AG04449 (cell line): ENCODE measurements at regions not wholly inside any gene's neighbourhood (a gene's known extent, or its start where the extent isn't known, plus 50 kb on each side); places are given as distances from the start of the nearest gene placed in this dataset.

Experiments
- CTCF ChIA-PET: fragments of 350-600 bp; formaldehyde crosslinking; extraction: SDS; loops from one replicate; lab custom pipeline; 2021; ENCODE audit warnings: antibody characterized with exemption; lab: Yijun Ruan, JAX
- POLR2A ChIA-PET: fragments of 400-600, 350-600 bp; formaldehyde crosslinking; extraction: SDS; loops from one replicate; lab custom pipeline; 2020; ENCODE audit warnings: antibody characterized with exemption, inconsistent platforms; lab: Yijun Ruan, JAX
- DNase-seq: peaks from one replicate; pipeline ENCODE4 v3.0.0-alpha.2; 2010; ENCODE audit warnings: low read depth, low spot score
- H3K4me3 ChIP-seq: 2 replicates; pipeline ENCODE4 v1.5.1; 2011; ENCODE audit warnings: low read depth, mild to moderate bottlenecking, control low read depth, low read length
- CTCF ChIP-seq: IDR thresholded peaks from one replicate; pipeline ENCODE4 v1.5.1; 2011; ENCODE audit warnings: mild to moderate bottlenecking, moderate library complexity, low read length, control low read depth, inconsistent platforms; ENCODE audit not compliant: insufficient read depth; ENCODE audit errors: missing control alignments

- no peak overlapping the region for H3K4me3 ChIP-seq
- CTCF ChIA-PET = no interaction called here
- DNase-seq = no peak
- no peak for TF ChIP-seq CTCF
- POLR2A ChIA-PET = no interaction called here
These were observed 654.6 kb upstream of the SLITRK1 start for GRCh38 chr13:84536906-84537305.

DNA sequence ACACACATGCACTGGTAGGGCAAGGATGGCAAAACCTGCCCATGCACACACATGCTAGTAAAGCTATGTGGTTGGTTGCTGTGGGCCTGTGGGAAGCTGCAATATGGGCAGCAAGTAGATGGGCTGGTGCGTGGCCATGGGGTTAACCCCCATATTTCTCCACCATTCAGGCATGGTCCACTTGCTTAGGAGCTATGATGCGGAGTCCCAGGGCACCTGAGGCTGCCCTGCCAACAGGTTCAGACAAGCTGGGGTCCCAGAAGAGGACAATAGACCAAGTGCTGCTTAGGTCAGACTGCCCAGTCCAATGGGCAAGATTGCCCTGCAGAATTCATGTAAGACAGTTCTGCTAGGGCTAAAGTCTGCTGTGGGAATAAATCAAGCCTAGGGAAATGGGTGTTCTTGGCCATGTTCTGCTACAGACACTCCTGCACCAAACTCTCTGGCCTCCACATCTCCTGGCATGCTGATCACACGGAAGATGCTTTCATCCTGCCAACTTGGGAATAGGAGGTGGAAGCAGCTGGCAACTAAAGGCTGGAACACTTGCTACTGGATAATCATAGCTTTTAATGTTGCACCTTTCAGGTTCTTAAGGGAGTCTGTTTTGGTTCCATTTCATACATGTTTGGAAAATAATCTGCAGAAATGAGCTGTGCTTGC, 646.3 kb upstream of the SLITRK1 start:
- POLR2A ChIA-PET = no interaction called here
- no peak for DNase-seq
- CTCF ChIA-PET = no interaction called here
- H3K4me3 ChIP-seq = no peak overlapping the region
- TF ChIP-seq CTCF = no peak

DNA sequence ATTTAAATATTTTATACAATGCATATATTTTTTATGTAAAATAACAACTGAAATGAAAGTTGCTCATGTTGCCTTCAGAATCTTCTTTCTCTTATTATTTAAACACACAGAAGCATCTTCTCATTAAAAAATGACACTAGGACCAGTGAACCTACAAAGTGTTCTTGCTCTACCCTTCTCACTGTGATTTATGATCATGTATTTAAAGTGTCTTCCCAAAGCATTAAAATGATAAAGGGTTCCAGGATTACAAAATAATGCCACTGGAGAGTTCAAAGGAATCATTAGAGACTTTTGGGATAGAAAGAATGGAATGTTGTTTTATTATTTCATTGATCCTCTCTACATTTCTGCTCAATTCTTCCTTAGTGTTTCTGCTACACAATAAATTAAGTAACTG, 643.6 kb upstream of the SLITRK1 start:
- H3K4me3 ChIP-seq = no peak overlapping the region
- no peak for TF ChIP-seq CTCF
- ChIA-PET CTCF (no interaction called here), POLR2A (no interaction called here)
- no peak for DNase-seq

DNA sequence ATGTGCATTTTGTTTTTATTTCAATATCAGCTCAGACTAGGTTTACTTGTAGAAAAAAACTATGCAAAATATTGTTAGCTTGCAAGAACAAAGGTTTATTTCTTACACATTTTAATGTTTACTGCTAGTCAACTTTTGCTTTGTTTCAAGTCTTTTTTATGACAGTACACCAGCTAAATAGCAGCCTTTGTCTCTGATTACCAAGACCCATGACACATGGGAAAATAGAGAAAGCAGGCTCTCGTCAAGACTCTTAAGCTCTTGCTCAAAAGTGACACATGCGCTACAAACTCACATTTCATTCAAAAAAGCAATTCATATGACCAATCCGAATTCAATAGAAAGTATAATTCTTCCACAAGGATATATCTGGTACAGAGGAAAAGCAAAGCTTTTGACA, 642.3 kb upstream of the SLITRK1 start:
- DNase-seq = no peak
- POLR2A ChIA-PET = no interaction called here
- no peak for TF ChIP-seq CTCF
- CTCF ChIA-PET = no interaction called here
- no peak overlapping the region for H3K4me3 ChIP-seq

DNA sequence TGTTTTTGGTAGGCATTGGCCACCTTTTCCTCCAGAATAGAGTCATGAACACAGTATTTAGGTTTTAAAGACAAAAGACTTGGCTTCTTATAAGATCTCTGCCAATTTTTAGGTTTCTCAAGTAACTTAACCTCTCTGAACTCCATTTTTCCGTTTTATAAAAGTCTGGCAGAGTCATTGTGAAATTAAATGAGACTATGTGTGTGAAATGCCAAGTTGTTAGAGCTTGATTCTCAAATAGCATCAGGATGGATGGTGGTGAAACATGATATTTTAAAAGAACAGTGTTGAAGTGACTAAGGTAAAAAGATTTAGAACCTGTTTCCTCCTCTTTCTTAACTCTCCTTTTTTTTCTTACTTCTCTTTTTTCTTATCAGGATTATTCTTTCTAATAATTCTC, 617.7 kb upstream of the SLITRK1 start:
- no peak overlapping the region for H3K4me3 ChIP-seq
- DNase-seq = no peak
- ChIA-PET POLR2A (no interaction called here), CTCF (interaction anchor here (1.3 kb wide), 1 partner anchor 10 kb away, joined by 3 read pairs; no protein-coding TSS in a partner anchor)
- TF ChIP-seq CTCF = no peak

- TF ChIP-seq CTCF = no peak
- ChIA-PET CTCF (no interaction called here), POLR2A (no interaction called here)
- no peak for DNase-seq
- no peak overlapping the region for H3K4me3 ChIP-seq
These were observed 615.3 kb upstream of the SLITRK1 start for GRCh38 chr13:84497613-84498012.
